Panc1 (cell line): ENCODE measurements at regions not wholly inside any gene's neighbourhood (a gene's known extent, or its start where the extent isn't known, plus 50 kb on each side); places are given as distances from the start of the nearest gene placed in this dataset.

Experiments used
- ATAC-seq: fragments of 200-7000 bp; cut with Tn5 transposase; 2 replicates; pipeline ENCODE4 v1.9.1; 2020; ENCODE audit warnings: mild to moderate bottlenecking, moderate library complexity
- BruUV-seq: library from RNA; stranded (reverse); fragments of 400-500 nt; replicated peaks from 2 replicates; lab custom pipeline; 2021; lab: Mats Ljungman, UMichigan
- CTCF ChIA-PET: fragments of 300-600 bp; sonication (Branson Sonifier 250); formaldehyde crosslinking; loops from one replicate; lab custom pipeline; 2022; ENCODE audit warnings: antibody characterized with exemption; lab: Charles Lee
- POLR2A ChIA-PET: fragments of 300-600 bp; sonication (Branson Sonifier 250); formaldehyde crosslinking; loops from one replicate; lab custom pipeline; 2022; ENCODE audit warnings: antibody characterized with exemption; lab: Charles Lee
- DNase-seq: peaks from one replicate; pipeline ENCODE4 v3.0.0-alpha.2; 2010; ENCODE audit warnings: low read depth, low spot score
- H3K27ac ChIP-seq: 2 replicates; pipeline ENCODE4 v1.5.1; 2011; ENCODE audit warnings: mild to moderate bottlenecking, low read length, inconsistent platforms
- H3K27me3 ChIP-seq: fragments of 200-500 bp; sonication (Bioruptor generic); 2 replicates; pipeline ENCODE4 v1.6.0; 2014; ENCODE audit warnings: low read length, inconsistent platforms; ENCODE audit not compliant: control insufficient read depth, insufficient read depth
- H3K36me3 ChIP-seq: fragments of 200-500 bp; sonication (Bioruptor generic); 2 replicates; pipeline ENCODE4 v1.5.1; 2014; ENCODE audit warnings: inconsistent platforms, mild to moderate bottlenecking, low read length, moderate library complexity; ENCODE audit not compliant: control insufficient read depth, insufficient read depth
- H3K4me1 ChIP-seq: 2 replicates; pipeline ENCODE4 v1.5.1; 2011; ENCODE audit warnings: inconsistent platforms, mild to moderate bottlenecking, low read length, moderate library complexity; ENCODE audit not compliant: control insufficient read depth, insufficient read depth
- H3K4me3 ChIP-seq, 2 experiments: 2 replicates each; pipeline ENCODE4 v1.5.1; 2011 to 2012; ENCODE audit warnings: low read depth in 2 of 2, low read length in 2 of 2, mild to moderate bottlenecking in 2 of 2, inconsistent platforms in 1 of 2, moderate library complexity in 1 of 2
- H3K9me3 ChIP-seq: fragments of 200-500 bp; sonication (Bioruptor generic); 2 replicates; pipeline ENCODE4 v1.5.1; 2014; ENCODE audit warnings: low read depth, mild to moderate bottlenecking, inconsistent platforms, low read length, moderate library complexity; ENCODE audit not compliant: control insufficient read depth, insufficient read depth
- CTCF ChIP-seq: fragments of 450-650 bp; IDR thresholded peaks from 2 replicates; pipeline ENCODE4 v1.5.1; 2017; ENCODE audit warnings: mild to moderate bottlenecking
- POLR2AphosphoS5 ChIP-seq: IDR thresholded peaks from 2 replicates; pipeline ENCODE4 v1.6.1; 2012; ENCODE audit warnings: mild to moderate bottlenecking, low read depth, low read length, moderate library complexity
- SIN3A ChIP-seq: IDR thresholded peaks from 2 replicates; pipeline ENCODE4 v1.6.1; 2012; ENCODE audit warnings: low read depth, mild to moderate bottlenecking, low read length, moderate library complexity, borderline replicate concordance; ENCODE audit not compliant: insufficient read depth
- TCF7L2 ChIP-seq: IDR thresholded peaks from 2 replicates; pipeline ENCODE4 v1.6.1; 2011; ENCODE audit warnings: mild to moderate bottlenecking, low read depth, low read length, inconsistent platforms
- in situ Hi-C: cut with HindIII; loops from 2 replicates; pipeline ENCODE4 v1.10.0; 2016; ENCODE audit warnings: low sequenced_read_pairs, low pct_unique_long_range_greater_than_20kb
- intact Hi-C: fragments of 100-400 bp; cut with micrococcal nuclease; formaldehyde crosslinking; loops from one replicate; pipeline ENCODE4 v1.10.0; 2022; ENCODE audit not compliant: unreplicated experiment
- TF ChIP-seq, protein P1 (sequence below), 2 experiments: IDR thresholded peaks; 2 replicates each; pipeline ENCODE4 v1.6.1; 2011 to 2012; ENCODE audit warnings: low read depth in 2 of 2, control low read depth in 1 of 2, low read length in 1 of 2, mild to moderate bottlenecking in 1 of 2, moderate library complexity in 1 of 2; ENCODE audit not compliant: insufficient read depth in 1 of 2

GRCh38 chr10:7493996-7494395 is 83.2 kb upstream of the SFMBT2 start:
- ATAC-seq (no peak), DNase-seq (no peak)
- CTCF ChIA-PET = no interaction called here
- H3K9me3 ChIP-seq = no peaks in the 10 kb centered on the region
- no peak for TF ChIP-seq SIN3A
- TF ChIP-seq TCF7L2 = no peak
- TF ChIP-seq, protein P1, sequence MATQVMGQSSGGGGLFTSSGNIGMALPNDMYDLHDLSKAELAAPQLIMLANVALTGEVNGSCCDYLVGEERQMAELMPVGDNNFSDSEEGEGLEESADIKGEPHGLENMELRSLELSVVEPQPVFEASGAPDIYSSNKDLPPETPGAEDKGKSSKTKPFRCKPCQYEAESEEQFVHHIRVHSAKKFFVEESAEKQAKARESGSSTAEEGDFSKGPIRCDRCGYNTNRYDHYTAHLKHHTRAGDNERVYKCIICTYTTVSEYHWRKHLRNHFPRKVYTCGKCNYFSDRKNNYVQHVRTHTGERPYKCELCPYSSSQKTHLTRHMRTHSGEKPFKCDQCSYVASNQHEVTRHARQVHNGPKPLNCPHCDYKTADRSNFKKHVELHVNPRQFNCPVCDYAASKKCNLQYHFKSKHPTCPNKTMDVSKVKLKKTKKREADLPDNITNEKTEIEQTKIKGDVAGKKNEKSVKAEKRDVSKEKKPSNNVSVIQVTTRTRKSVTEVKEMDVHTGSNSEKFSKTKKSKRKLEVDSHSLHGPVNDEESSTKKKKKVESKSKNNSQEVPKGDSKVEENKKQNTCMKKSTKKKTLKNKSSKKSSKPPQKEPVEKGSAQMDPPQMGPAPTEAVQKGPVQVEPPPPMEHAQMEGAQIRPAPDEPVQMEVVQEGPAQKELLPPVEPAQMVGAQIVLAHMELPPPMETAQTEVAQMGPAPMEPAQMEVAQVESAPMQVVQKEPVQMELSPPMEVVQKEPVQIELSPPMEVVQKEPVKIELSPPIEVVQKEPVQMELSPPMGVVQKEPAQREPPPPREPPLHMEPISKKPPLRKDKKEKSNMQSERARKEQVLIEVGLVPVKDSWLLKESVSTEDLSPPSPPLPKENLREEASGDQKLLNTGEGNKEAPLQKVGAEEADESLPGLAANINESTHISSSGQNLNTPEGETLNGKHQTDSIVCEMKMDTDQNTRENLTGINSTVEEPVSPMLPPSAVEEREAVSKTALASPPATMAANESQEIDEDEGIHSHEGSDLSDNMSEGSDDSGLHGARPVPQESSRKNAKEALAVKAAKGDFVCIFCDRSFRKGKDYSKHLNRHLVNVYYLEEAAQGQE (IDR thresholded peaks at IDR 0.05; ENCODE audit: insufficient read depth in 1 of 2, low read depth in 2 of 2, low read length in 1 of 2) = no peak
- TF ChIP-seq POLR2AphosphoS5 = no peak
- TF ChIP-seq CTCF = no peak
- BruUV-seq = no TSS peak
- H3K36me3 ChIP-seq = no peaks in the 10 kb centered on the region
- H3K27me3 ChIP-seq = no peaks in the 10 kb centered on the region; the same call in 1 of the 2 replicates
- no peak overlapping the region for H3K4me3 ChIP-seq
- intact Hi-C loops (no loop called here), in situ Hi-C loops (no loop called here)
- no peaks in the 10 kb centered on the region for H3K4me1 ChIP-seq
- POLR2A ChIA-PET = no interaction called here
- no peak overlapping the region for H3K27ac ChIP-seq

DNA sequence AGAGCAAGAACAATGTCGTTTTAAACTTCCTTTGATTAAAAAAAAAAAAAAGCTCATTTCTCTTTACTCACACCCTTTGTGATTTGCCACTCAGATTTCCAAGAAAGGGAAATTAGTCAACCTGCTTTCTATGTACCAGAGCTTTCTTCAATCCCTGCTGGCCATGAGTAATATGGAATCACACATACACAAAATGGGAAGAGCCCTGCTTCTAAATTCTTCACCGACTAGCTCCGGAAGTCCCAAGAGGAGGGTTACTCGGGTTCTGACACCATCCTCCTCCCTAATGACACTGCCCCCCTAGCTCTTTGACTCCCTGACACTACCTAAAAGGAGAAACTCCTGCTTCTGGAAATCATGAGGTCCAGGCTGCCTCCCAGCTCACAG is 81.8 kb upstream of the SFMBT2 start:
- H3K4me3 ChIP-seq = no peak overlapping the region
- no peaks in the 10 kb centered on the region; the same call in none of the 2 replicates for H3K27me3 ChIP-seq
- no peak for ATAC-seq
- no peaks in the 10 kb centered on the region for H3K36me3 ChIP-seq
- BruUV-seq = no TSS peak
- in situ Hi-C loops = no loop called here
- H3K27ac ChIP-seq = no peak overlapping the region
- DNase-seq = no peak
- H3K9me3 ChIP-seq = no peaks in the 10 kb centered on the region
- ChIA-PET CTCF (no interaction called here), POLR2A (no interaction called here)
- intact Hi-C loops = no loop called here
- TF ChIP-seq, protein P1 (IDR thresholded peaks at IDR 0.05; ENCODE audit: insufficient read depth in 1 of 2, low read depth in 2 of 2, low read length in 1 of 2) = no peak
- TF ChIP-seq POLR2AphosphoS5 = no peak
- no peak for TF ChIP-seq TCF7L2
- TF ChIP-seq SIN3A = no peak
- TF ChIP-seq CTCF = no peak
- H3K4me1 ChIP-seq = no peaks in the 10 kb centered on the region
